H9 (cell line): ENCODE measurements at regions not wholly inside any gene's neighbourhood (a gene's known extent, or its start where the extent isn't known, plus 50 kb on each side); places are given as distances from the start of the nearest gene placed in this dataset.

Experiments used
- DNase-seq: peaks from one replicate; pipeline ENCODE4 v3.0.0-alpha.2; 2017
- H2AFZ ChIP-seq: one replicate; pipeline ENCODE4 v1.6.1; 2013; ENCODE audit warnings: mild to moderate bottlenecking, low read length, control low read depth, moderate library complexity
- H2AK5ac ChIP-seq: 2 replicates; pipeline ENCODE4 v1.6.1; 2013; ENCODE audit warnings: low read length, control low read depth, mixed read lengths; ENCODE audit not compliant: insufficient read length
- H2BK120ac ChIP-seq: one replicate; pipeline ENCODE4 v1.6.1; 2013; ENCODE audit warnings: low read depth, mild to moderate bottlenecking, low read length, control low read depth, inconsistent platforms; ENCODE audit not compliant: poor library complexity, severe bottlenecking
- H2BK12ac ChIP-seq: 2 replicates; pipeline ENCODE4 v1.6.1; 2013; ENCODE audit warnings: low read length, control low read depth, mixed read lengths, low read depth; ENCODE audit not compliant: insufficient read length
- H2BK15ac ChIP-seq: 2 replicates; pipeline ENCODE4 v1.6.1; 2013; ENCODE audit warnings: low read depth, low read length, control low read depth
- H2BK20ac ChIP-seq: one replicate; pipeline ENCODE4 v1.6.1; 2013; ENCODE audit warnings: low read depth, mild to moderate bottlenecking, low read length, control low read depth, inconsistent platforms; ENCODE audit not compliant: poor library complexity, severe bottlenecking
- H2BK5ac ChIP-seq: 2 replicates; pipeline ENCODE4 v1.6.1; 2013; ENCODE audit warnings: low read length, control low read depth, mixed read lengths; ENCODE audit not compliant: insufficient read length
- H3K14ac ChIP-seq: 2 replicates; pipeline ENCODE4 v1.6.1; 2013; ENCODE audit warnings: low read length, control low read depth; ENCODE audit not compliant: insufficient read depth
- H3K18ac ChIP-seq: 2 replicates; pipeline ENCODE4 v1.6.1; 2013; ENCODE audit warnings: low read depth, mild to moderate bottlenecking, mixed read lengths, low read length, control low read depth; ENCODE audit not compliant: insufficient read length
- H3K23ac ChIP-seq: 2 replicates; pipeline ENCODE4 v1.6.1; 2013; ENCODE audit warnings: low read length, control low read depth, mixed read lengths, low read depth; ENCODE audit not compliant: insufficient read length
- H3K23me2 ChIP-seq: 2 replicates; pipeline ENCODE4 v1.6.1; 2013; ENCODE audit warnings: low read depth, mild to moderate bottlenecking, mixed read lengths, low read length, control low read depth; ENCODE audit not compliant: insufficient read length, poor library complexity, severe bottlenecking
- H3K27ac ChIP-seq: 2 replicates; pipeline ENCODE4 v1.5.1; 2013; ENCODE audit warnings: low read length, control low read depth, mixed read lengths, low read depth; ENCODE audit not compliant: insufficient read length
- H3K27me3 ChIP-seq: 2 replicates; pipeline ENCODE4 v1.6.1; 2013; ENCODE audit warnings: low read length, control low read depth, inconsistent platforms; ENCODE audit not compliant: insufficient read depth
- H3K4ac ChIP-seq: 2 replicates; pipeline ENCODE4 v1.6.1; 2013; ENCODE audit warnings: low read depth, mild to moderate bottlenecking, control low read depth, inconsistent platforms, low read length, moderate library complexity
- H3K4me1 ChIP-seq: 2 replicates; pipeline ENCODE4 v1.6.1; 2013; ENCODE audit warnings: low read length, control low read depth, inconsistent platforms; ENCODE audit not compliant: insufficient read depth
- H3K4me2 ChIP-seq: 2 replicates; pipeline ENCODE4 v1.6.1; 2013; ENCODE audit warnings: low read length, control low read depth, mixed read lengths; ENCODE audit not compliant: insufficient read length, insufficient read depth
- H3K56ac ChIP-seq: 2 replicates; pipeline ENCODE4 v1.6.1; 2013; ENCODE audit warnings: low read depth, mild to moderate bottlenecking, mixed read lengths, low read length, control low read depth; ENCODE audit not compliant: insufficient read length
- H3K79me1 ChIP-seq: 2 replicates; pipeline ENCODE4 v1.6.1; 2013; ENCODE audit warnings: low read depth, mild to moderate bottlenecking, moderate library complexity, low read length, control low read depth, inconsistent platforms; ENCODE audit not compliant: insufficient read depth, poor library complexity, severe bottlenecking
- H3K79me2 ChIP-seq: 2 replicates; pipeline ENCODE4 v1.6.1; 2013; ENCODE audit warnings: low read length, control low read depth, inconsistent platforms; ENCODE audit not compliant: insufficient read depth
- H3K9ac ChIP-seq: 2 replicates; pipeline ENCODE4 v1.6.1; 2013; ENCODE audit warnings: low read length, control low read depth, mixed read lengths; ENCODE audit not compliant: insufficient read length; ENCODE audit errors: extremely low read depth
- H3K9me3 ChIP-seq: one replicate; pipeline ENCODE4 v1.6.1; 2013; ENCODE audit warnings: low read depth, low read length, inconsistent platforms; ENCODE audit not compliant: control insufficient read depth
- H3T11ph ChIP-seq: one replicate; pipeline ENCODE4 v1.6.1; 2013; ENCODE audit warnings: mild to moderate bottlenecking, low read length, control low read depth, inconsistent platforms
- H4K20me1 ChIP-seq: one replicate; pipeline ENCODE4 v1.6.1; 2013; ENCODE audit not compliant: control insufficient read depth, insufficient read length, insufficient read depth
- H4K5ac ChIP-seq: 2 replicates; pipeline ENCODE4 v1.6.1; 2013; ENCODE audit warnings: low read depth, mild to moderate bottlenecking, mixed read lengths, low read length, control low read depth; ENCODE audit not compliant: insufficient read length
- H4K8ac ChIP-seq: replicated peaks from 2 replicates; pipeline ENCODE4 v1.6.1; 2013; ENCODE audit warnings: low read length, control low read depth, mixed read lengths, low read depth; ENCODE audit not compliant: insufficient read length
- H4K91ac ChIP-seq: 2 replicates; pipeline ENCODE4 v1.6.1; 2013; ENCODE audit warnings: low read depth, mild to moderate bottlenecking, moderate library complexity, mixed read lengths, low read length, control low read depth; ENCODE audit not compliant: insufficient read length
- H3K27ac Mint-ChIP-seq, 3 experiments: 2 replicates in 2 of 3; 3 replicates in 1 of 3; pipeline ENCODE4 v1.8.0; 2020 to 2021; ENCODE audit warnings: mixed read lengths in 3 of 3, mild to moderate bottlenecking in 1 of 3, moderate library complexity in 1 of 3
- H3K27me3 Mint-ChIP-seq: 2 replicates; pipeline ENCODE4 v1.8.0; 2021; ENCODE audit warnings: low read depth, mild to moderate bottlenecking, moderate library complexity, mixed read lengths
- H3K36me3 Mint-ChIP-seq, 3 experiments: 2 replicates in 2 of 3; 3 replicates in 1 of 3; pipeline ENCODE4 v1.8.0; 2020 to 2021; ENCODE audit warnings: low read depth in 3 of 3, mixed read lengths in 3 of 3; ENCODE audit not compliant: insufficient read depth in 1 of 3
- H3K4me1 Mint-ChIP-seq, 2 experiments: 2 replicates each; pipeline ENCODE4 v1.8.0; 2020; ENCODE audit warnings: mixed read lengths in 2 of 2
- H3K4me3 Mint-ChIP-seq, 2 experiments: 2 replicates in 1 of 2; 3 replicates in 1 of 2; pipeline ENCODE4 v1.8.0; 2020 to 2021; ENCODE audit warnings: mild to moderate bottlenecking in 2 of 2, mixed read lengths in 2 of 2, moderate library complexity in 1 of 2
- H3K9me3 Mint-ChIP-seq, 2 experiments: 2 replicates in 1 of 2; 3 replicates in 1 of 2; pipeline ENCODE4 v1.8.0; 2020; ENCODE audit warnings: mild to moderate bottlenecking in 2 of 2, mixed read lengths in 2 of 2, moderate library complexity in 1 of 2
- CTCF ChIP-seq: fragments of 200-600 bp; sonication (generic); conservative IDR thresholded peaks from 3 replicates; pipeline ENCODE4 v1.8.0; 2021; ENCODE audit warnings: antibody characterized with exemption, mild to moderate bottlenecking
- WGBS: extraction: QIAGEN DNeasy Blood & Tissue Kit; methylation state at CpG from one replicate; pipeline ENCODE4 v1.1.7; 2013; ENCODE audit warnings: missing lambda C conversion rate, low lambda C conversion rate, mixed read lengths; ENCODE audit not compliant: insufficient read length; ENCODE audit errors: extremely low coverage; 5-methylcytosine and 5-hydroxymethylcytosine counted together

GRCh38 chr16:58948244-58948643 is 214.1 kb upstream of the GOT2 start:
- no peak overlapping the region; a peak in 1 of 7 replicates for H3K27ac Mint-ChIP-seq
- H2BK5ac ChIP-seq = no peak overlapping the region
- H3K4me2 ChIP-seq = no peak overlapping the region
- no peak overlapping the region for H3K14ac ChIP-seq
- H3K23me2 ChIP-seq = no peaks in the 10 kb centered on the region
- H3K4me1 Mint-ChIP-seq = no peaks in the 10 kb centered on the region
- peaks cover 18 to 19% of the 10 kb centered on the region in 2 experiments for H3K9me3 Mint-ChIP-seq
- H2BK120ac ChIP-seq = no peak overlapping the region
- H3K18ac ChIP-seq = no peak overlapping the region
- H3K9ac ChIP-seq = no peak overlapping the region
- WGBS = no CpG with 5 or more reads among the region's 1 CpG
- H4K20me1 ChIP-seq = no peaks in the 10 kb centered on the region
- no peak overlapping the region for H4K8ac ChIP-seq
- DNase-seq = no peak
- H4K91ac ChIP-seq = no peak overlapping the region
- no peak overlapping the region for H3K27ac ChIP-seq
- no peak overlapping the region for H3K23ac ChIP-seq
- TF ChIP-seq CTCF = no peak
- H3K4ac ChIP-seq = no peak overlapping the region
- H3K36me3 Mint-ChIP-seq = peaks cover 2 to 19% (median 5%) of the 10 kb centered on the region in 3 experiments; a peak in 3 of 7 replicates
- H3T11ph ChIP-seq = no peak overlapping the region
- no peaks in the 10 kb centered on the region for H3K79me2 ChIP-seq
- H3K27me3 ChIP-seq = no peaks in the 10 kb centered on the region
- H3K9me3 ChIP-seq = no peaks in the 10 kb centered on the region
- no peak overlapping the region for H3K4me3 Mint-ChIP-seq
- H2BK12ac ChIP-seq = no peak overlapping the region
- H3K56ac ChIP-seq = no peak overlapping the region
- H2BK15ac ChIP-seq = no peak overlapping the region
- H3K4me1 ChIP-seq = no peaks in the 10 kb centered on the region
- no peak overlapping the region for H2AK5ac ChIP-seq
- H3K27me3 Mint-ChIP-seq = no peaks in the 10 kb centered on the region
- no peaks in the 10 kb centered on the region for H3K79me1 ChIP-seq
- no peak overlapping the region for H2BK20ac ChIP-seq
- H2AFZ ChIP-seq = no peak overlapping the region
- no peak overlapping the region for H4K5ac ChIP-seq
